Activated B cell treated with CpG ODN at 0.5 μM for 24 hours (primary cell): ENCODE measurements at regions not wholly inside any gene's neighbourhood (a gene's known extent, or its start where the extent isn't known, plus 50 kb on each side); places are given as distances from the start of the nearest gene placed in this dataset.

ENCODE experiments used
- ATAC-seq: fragments of 200-7000 bp; cut with Tn5 transposase; one replicate; pipeline ENCODE4 v1.10.0; 2021; ENCODE audit warnings: low read depth, mild to moderate bottlenecking, moderate library complexity
- CTCF ChIA-PET: fragments of 350-600 bp; sonication (Branson Sonifier 250); formaldehyde crosslinking; loops from one replicate; lab custom pipeline; 2021; ENCODE audit warnings: antibody characterized with exemption; lab: Charles Lee
- POLR2A ChIA-PET: fragments of 350-600 bp; sonication (Branson Sonifier 250); formaldehyde crosslinking; loops from one replicate; lab custom pipeline; 2021; ENCODE audit warnings: antibody characterized with exemption; lab: Charles Lee
- DNase-seq: peaks from one replicate; pipeline ENCODE4 v3.0.0; 2022
- H3K27ac Mint-ChIP-seq: one replicate; pipeline ENCODE4 v1.8.0; 2020; ENCODE audit warnings: mixed read lengths
- H3K27me3 Mint-ChIP-seq: one replicate; pipeline ENCODE4 v1.8.0; 2021; ENCODE audit warnings: mixed read lengths
- H3K36me3 Mint-ChIP-seq: one replicate; pipeline ENCODE4 v1.8.0; 2021; ENCODE audit warnings: low read depth, mixed read lengths
- H3K4me1 Mint-ChIP-seq: one replicate; pipeline ENCODE4 v1.8.0; 2021; ENCODE audit warnings: mixed read lengths
- H3K4me3 Mint-ChIP-seq: one replicate; pipeline ENCODE4 v1.8.0; 2020; ENCODE audit warnings: mild to moderate bottlenecking, mixed read lengths
- H3K9me3 Mint-ChIP-seq: one replicate; pipeline ENCODE4 v1.8.0; 2020; ENCODE audit warnings: mixed read lengths
- intact Hi-C: fragments of 100-400 bp; cut with micrococcal nuclease; formaldehyde crosslinking; loops from one replicate; pipeline ENCODE4 v1.15.1; 2024
- TF ChIP-seq, protein P1 (sequence below): fragments of 200-600 bp; IDR thresholded peaks from one replicate; pipeline ENCODE4 v1.8.0; 2022; ENCODE audit warnings: antibody characterized with exemption, mild to moderate bottlenecking

DNA sequence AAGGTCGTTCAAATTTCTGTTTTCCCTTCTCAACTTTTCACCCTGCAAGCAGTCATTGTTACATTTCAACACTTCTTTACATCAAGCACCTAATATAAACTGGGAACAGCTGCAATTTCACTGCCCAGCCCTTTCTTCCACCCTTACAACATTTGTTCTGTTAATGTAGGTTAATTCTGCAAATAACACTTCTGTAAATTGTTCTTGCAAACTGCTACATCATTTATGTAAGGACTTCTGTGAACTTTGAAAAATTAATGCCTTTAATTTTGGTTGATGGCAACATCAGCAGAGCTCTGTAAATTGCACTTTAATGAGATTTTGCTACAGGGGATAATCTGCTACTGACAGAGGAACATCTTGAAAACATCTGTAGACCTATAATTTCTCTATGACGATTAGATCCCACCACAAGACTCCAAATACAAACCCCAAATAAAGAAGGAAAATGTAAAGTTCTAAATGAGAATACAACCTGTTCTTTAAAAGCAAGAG is 93.5 kb downstream of the ZIC4 start:
- DNase-seq: no peak
- TF ChIP-seq, protein P1, sequence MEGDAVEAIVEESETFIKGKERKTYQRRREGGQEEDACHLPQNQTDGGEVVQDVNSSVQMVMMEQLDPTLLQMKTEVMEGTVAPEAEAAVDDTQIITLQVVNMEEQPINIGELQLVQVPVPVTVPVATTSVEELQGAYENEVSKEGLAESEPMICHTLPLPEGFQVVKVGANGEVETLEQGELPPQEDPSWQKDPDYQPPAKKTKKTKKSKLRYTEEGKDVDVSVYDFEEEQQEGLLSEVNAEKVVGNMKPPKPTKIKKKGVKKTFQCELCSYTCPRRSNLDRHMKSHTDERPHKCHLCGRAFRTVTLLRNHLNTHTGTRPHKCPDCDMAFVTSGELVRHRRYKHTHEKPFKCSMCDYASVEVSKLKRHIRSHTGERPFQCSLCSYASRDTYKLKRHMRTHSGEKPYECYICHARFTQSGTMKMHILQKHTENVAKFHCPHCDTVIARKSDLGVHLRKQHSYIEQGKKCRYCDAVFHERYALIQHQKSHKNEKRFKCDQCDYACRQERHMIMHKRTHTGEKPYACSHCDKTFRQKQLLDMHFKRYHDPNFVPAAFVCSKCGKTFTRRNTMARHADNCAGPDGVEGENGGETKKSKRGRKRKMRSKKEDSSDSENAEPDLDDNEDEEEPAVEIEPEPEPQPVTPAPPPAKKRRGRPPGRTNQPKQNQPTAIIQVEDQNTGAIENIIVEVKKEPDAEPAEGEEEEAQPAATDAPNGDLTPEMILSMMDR: no peak
- no peak overlapping the region for H3K27ac Mint-ChIP-seq

DNA sequence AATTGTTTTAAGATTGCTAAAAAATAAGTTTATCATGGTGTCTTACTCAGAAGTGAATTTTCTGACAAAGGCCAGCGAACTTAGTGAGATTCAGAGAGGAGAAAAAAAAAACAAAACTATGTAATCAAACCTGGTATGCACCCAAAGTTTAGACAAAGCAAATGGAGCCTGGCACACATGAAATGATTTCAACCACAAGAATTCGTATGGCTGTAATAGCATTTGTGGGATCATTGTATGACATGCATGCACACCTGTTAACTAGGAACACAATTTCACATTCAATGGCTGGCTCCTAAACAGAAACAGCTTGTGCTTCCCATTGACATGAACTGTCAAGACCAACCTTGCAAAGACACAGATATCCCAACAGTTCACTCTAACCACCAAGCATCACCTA is 94.6 kb downstream of the ZIC4 start:
- TF ChIP-seq, protein P1: no peak
- POLR2A ChIA-PET: no interaction called here
- ATAC-seq (no peak), DNase-seq (no peak)
- intact Hi-C loops: no loop called here
- no peaks in the 10 kb centered on the region for H3K9me3 Mint-ChIP-seq
- H3K36me3 Mint-ChIP-seq: no peaks in the 10 kb centered on the region
- no peaks in the 10 kb centered on the region for H3K27me3 Mint-ChIP-seq
- H3K27ac Mint-ChIP-seq: no peak overlapping the region
- CTCF ChIA-PET: no interaction called here
- no peaks in the 10 kb centered on the region for H3K4me1 Mint-ChIP-seq
- no peak overlapping the region for H3K4me3 Mint-ChIP-seq

More for the DNA sequence above, 93.5 kb downstream of the ZIC4 start:
- no peak for ATAC-seq
- Mint-ChIP-seq H3K4me3 (no peak overlapping the region), H3K27me3 (no peaks in the 10 kb centered on the region), H3K4me1 (no peaks in the 10 kb centered on the region), H3K36me3 (no peaks in the 10 kb centered on the region), H3K9me3 (no peaks in the 10 kb centered on the region)
- ChIA-PET POLR2A (no interaction called here), CTCF (no interaction called here)
- intact Hi-C loops: no loop called here

DNA sequence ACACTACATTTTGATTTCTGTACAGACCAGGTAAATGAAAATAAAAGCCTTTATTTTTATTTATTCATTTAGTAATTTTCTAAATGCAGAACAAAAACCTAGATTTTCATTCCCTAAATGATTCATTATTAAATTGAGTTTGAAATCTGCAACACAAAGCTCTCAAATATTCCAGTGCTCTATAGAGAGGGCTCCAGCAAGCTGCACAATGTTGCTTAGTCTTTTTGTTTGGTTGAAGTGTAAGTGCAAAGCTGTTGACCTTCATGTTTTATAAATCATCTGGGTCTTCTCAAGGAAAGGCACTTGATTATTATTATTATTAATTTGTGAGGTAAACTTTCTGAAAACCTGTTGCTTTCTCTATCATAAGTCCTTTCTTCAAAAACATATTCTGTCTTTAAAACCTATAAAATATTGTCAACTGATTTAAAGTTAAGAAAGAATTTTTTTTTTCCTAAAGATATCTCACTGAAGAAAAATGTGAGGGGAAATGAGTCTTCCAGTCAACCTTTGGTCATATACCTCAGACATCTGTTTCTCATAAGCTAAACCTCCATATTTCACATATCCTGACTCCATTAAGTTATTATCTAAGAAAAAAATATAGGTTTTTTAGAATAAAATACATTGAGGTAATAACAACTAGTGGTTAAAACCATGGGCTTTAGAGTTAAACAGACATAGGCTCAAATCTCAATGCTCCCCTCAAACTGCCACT is 100.7 kb downstream of the ZIC4 start:
- POLR2A ChIA-PET: no interaction called here
- H3K9me3 Mint-ChIP-seq: no peaks in the 10 kb centered on the region
- H3K36me3 Mint-ChIP-seq: no peaks in the 10 kb centered on the region
- H3K4me3 Mint-ChIP-seq: no peak overlapping the region
- no peak for DNase-seq
- CTCF ChIA-PET: no interaction called here
- ATAC-seq: no peak
- no peaks in the 10 kb centered on the region for H3K4me1 Mint-ChIP-seq
- no peak overlapping the region for H3K27ac Mint-ChIP-seq
- TF ChIP-seq, protein P1: no peak
- intact Hi-C loops: no loop called here
- no peaks in the 10 kb centered on the region for H3K27me3 Mint-ChIP-seq

DNA sequence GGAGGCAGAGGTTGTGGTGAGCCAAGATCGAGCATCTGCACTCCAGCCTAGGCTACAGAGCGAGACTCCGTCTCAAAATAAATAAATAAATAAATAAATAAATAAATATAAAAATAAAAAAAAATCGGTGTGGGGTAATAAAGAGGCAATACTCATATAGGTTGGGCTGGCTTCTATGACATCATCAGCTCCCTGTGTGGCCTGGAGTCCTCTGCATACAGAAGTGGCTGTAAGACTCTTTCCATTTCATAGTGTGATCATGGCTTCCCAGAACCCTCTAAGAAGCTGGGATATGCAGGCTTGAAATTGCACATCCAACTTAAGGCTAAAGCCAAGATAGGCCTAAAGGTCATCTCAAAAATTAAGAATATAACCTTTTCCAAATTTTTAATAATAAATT is 101.6 kb downstream of the ZIC4 start:
- DNase-seq (no peak), ATAC-seq (no peak)
- TF ChIP-seq, protein P1: no peak
- ChIA-PET CTCF (no interaction called here), POLR2A (no interaction called here)
- Mint-ChIP-seq H3K36me3 (no peaks in the 10 kb centered on the region), H3K4me3 (no peak overlapping the region), H3K27me3 (no peaks in the 10 kb centered on the region), H3K9me3 (no peaks in the 10 kb centered on the region), H3K4me1 (no peaks in the 10 kb centered on the region), H3K27ac (no peak overlapping the region)
- intact Hi-C loops: no loop called here

DNA sequence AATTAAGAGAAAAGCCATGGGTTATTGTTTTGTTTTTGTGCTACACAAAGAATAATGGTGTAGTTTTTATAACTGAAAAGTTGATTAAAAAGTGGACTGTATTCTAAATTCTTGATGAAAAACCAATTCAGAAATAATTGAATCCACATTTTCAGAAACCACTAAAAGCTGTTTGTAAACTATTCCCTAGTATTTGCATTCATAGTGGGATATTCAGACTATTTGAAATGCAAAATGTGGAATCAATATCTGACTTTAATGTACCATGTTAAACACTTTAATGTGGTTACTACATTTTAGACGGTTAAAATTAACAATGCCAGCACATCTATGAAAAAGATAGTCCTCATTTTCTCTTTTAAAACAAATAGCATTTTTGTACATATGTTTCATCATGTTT is 104.6 kb downstream of the ZIC4 start:
- no peaks in the 10 kb centered on the region for H3K36me3 Mint-ChIP-seq
- H3K27me3 Mint-ChIP-seq: no peaks in the 10 kb centered on the region
- H3K4me1 Mint-ChIP-seq: no peaks in the 10 kb centered on the region
- H3K27ac Mint-ChIP-seq: no peak overlapping the region
- no peaks in the 10 kb centered on the region for H3K9me3 Mint-ChIP-seq
- TF ChIP-seq, protein P1: no peak
- ATAC-seq (no peak), DNase-seq (no peak)
- no peak overlapping the region for H3K4me3 Mint-ChIP-seq
- CTCF ChIA-PET: no interaction called here
- POLR2A ChIA-PET: no interaction called here
- intact Hi-C loops: no loop called here
